AG09309 (cell line): ENCODE measurements at regions not wholly inside any gene's neighbourhood (a gene's known extent, or its start where the extent isn't known, plus 50 kb on each side); places are given as distances from the start of the nearest gene placed in this dataset.

Experiments
- DNase-seq: peaks from one replicate; pipeline ENCODE4 v3.0.0-alpha.2; 2010; ENCODE audit warnings: low read depth
- H3K4me3 ChIP-seq: 2 replicates; pipeline ENCODE4 v1.5.1; 2011; ENCODE audit warnings: mild to moderate bottlenecking, low read depth, low read length, moderate library complexity; ENCODE audit not compliant: control insufficient read depth
- TF ChIP-seq, protein P1 (sequence below): IDR thresholded peaks from 2 replicates; pipeline ENCODE4 v1.5.1; 2011; ENCODE audit warnings: mild to moderate bottlenecking, low read depth, low read length, inconsistent platforms; ENCODE audit not compliant: insufficient read depth, control insufficient read depth; ENCODE audit errors: missing control alignments

DNA sequence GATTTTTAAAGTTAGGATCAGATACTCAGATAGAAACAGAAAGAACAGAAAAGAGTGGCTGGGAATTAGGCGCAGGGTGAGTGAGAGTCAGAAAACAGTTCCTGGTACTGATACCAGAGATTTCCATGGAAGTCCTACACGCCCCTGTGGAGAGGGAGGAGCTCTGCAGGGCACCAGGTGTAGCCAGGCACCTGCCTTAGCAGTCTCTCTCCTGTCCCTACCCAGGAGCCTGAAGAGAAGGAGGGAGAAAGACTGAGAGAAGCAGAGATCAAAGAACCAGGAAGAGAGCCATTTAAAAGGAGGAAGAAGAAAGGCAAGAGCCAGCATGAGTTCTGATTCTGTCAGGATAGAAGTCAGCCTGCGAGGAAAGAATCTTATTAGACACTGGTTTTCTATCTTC is 65.0 kb downstream of the CBLN1 start:
- H3K4me3 ChIP-seq, result no peak overlapping the region
- DNase-seq, result no peak
- TF ChIP-seq, protein P1, sequence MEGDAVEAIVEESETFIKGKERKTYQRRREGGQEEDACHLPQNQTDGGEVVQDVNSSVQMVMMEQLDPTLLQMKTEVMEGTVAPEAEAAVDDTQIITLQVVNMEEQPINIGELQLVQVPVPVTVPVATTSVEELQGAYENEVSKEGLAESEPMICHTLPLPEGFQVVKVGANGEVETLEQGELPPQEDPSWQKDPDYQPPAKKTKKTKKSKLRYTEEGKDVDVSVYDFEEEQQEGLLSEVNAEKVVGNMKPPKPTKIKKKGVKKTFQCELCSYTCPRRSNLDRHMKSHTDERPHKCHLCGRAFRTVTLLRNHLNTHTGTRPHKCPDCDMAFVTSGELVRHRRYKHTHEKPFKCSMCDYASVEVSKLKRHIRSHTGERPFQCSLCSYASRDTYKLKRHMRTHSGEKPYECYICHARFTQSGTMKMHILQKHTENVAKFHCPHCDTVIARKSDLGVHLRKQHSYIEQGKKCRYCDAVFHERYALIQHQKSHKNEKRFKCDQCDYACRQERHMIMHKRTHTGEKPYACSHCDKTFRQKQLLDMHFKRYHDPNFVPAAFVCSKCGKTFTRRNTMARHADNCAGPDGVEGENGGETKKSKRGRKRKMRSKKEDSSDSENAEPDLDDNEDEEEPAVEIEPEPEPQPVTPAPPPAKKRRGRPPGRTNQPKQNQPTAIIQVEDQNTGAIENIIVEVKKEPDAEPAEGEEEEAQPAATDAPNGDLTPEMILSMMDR, result no peak

DNA sequence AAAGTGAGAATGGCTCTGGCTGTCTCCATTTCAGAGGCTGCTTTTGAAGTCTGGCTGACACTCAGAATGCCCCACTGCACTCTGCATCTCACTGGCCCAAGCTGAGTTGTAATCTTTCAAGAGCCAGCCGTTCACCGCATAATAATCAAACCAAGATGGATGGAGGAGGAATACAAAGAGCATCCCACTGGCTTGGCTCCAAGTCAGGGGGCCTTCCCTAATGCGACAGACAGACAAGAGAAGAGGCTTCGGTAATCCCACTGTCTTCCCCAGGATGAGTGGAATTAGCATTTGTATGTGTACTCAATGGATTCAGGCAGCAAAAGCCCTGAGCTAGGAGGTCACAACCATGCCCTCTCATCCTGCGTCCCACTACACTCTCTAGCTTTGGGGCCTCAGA is 68.0 kb downstream of the CBLN1 start:
- TF ChIP-seq, protein P1, result no peak
- no peak overlapping the region for H3K4me3 ChIP-seq

DNA sequence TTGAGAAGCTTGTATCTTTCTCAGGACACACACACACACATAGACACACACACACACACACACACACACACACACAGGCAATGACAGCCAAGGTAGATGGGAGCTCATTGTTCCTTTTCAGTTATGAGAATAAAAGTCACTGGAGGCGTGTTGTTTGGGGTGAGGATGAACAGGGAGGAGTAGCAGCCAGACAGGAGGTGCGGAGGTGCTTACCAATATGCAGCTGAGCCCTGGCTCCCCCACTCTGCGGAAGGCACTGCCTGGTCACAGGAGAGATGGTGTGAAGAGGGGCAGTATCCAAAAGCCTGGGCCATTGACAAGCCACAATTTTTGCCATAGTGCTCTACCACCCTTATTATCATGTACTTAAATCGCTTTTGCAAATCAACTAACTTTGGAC is 77.4 kb downstream of the CBLN1 start:
- TF ChIP-seq, protein P1, result no peak
- DNase-seq, result no peak
- H3K4me3 ChIP-seq, result no peak overlapping the region

More for the DNA sequence above, 68.0 kb downstream of the CBLN1 start:
- DNase-seq, result no peak

DNA sequence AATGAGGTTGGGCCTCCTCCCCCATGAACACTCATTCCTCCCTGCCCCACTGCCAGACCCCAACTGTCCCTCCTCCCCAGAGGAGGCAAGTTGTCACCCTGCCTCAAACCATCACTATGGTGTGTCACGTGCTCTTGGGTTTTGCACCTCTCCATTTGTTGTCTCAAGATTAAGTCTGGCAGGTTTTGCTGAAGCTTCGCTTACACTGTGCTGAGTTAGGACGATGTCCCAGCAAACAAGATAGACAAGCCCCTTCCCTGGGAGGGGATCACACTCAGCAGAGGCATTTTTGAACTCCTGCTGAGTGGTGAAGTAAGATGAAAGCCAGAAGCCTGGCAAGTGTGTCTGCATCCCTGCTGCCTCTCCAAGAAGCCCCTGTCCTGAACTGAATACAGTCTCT is 78.3 kb downstream of the CBLN1 start:
- TF ChIP-seq, protein P1, result no peak
- DNase-seq, result no peak
- H3K4me3 ChIP-seq, result no peak overlapping the region

DNA sequence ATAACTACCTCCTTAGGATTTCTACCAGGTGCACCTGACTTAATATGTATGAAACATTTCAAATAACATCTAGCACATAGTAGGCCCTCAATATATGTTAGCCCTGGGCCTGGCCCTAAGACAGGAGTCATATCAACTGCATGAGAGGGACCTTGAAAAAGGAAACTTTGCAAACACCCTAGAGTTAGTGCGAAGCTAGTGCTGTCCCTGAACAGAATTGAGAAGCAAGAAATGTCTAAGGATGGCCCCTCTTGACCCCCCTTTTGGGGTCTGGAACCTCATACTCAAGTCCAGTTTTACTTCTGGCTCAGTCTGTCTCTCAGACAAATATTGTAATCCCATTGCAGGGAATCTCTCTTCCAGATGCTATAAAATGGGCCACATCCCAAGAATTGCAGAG is 80.5 kb downstream of the CBLN1 start:
- no peak overlapping the region for H3K4me3 ChIP-seq
- TF ChIP-seq, protein P1, result no peak
- no peak for DNase-seq

DNA sequence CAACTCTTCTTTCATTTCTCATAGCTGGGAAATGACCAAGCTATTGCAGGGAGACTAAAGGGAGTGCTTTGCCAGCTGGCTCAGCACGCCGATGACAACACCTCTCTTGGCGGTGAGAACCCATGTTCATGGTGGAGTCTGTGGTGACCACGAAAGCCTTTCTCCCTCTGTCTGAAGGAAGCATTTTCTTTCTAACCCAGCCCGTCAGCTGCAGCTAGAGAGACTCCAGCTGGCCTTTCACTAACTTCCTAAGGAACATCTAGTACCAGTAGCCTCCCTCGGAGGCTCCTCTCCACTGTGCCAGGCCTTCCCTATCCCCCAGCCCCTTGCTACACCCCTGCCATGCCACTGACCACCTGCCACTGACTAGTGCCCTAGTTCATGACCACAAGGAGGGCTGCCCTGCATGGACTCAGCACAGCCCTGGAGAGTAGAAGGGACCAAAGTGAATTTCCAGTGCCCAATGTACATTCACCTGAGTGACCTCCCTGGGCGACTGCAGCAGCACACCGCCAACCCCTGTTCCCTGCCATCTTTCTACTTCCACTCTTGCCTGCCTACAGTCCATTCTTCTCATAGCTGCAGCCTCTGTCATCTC is 81.3 kb downstream of the CBLN1 start:
- TF ChIP-seq, protein P1, result no peak
- H3K4me3 ChIP-seq, result no peak overlapping the region
- DNase-seq, result no peak

DNA sequence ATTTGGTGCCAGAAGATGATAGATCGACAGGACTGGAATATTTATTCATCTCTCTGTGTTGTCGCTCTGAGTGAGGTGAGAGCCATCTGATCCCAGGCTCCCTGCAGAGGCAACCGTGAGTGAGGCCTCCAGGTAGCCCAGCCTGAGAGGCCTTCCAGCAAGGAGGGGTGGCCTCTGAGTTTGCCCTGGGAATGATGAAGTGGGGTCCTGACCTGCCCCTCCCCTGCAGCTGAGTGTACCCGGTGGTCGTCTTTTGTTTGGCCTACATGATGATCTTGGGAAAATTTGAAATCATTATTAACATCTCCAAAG is 86.4 kb downstream of the CBLN1 start:
- TF ChIP-seq, protein P1, result no peak
- H3K4me3 ChIP-seq, result no peak overlapping the region
- DNase-seq, result no peak
